ENCODE measurements at regions not wholly inside any gene's neighbourhood (a gene's known extent, or its start where the extent isn't known, plus 50 kb on each side); places are given as distances from the start of the nearest gene placed in this dataset.

- no peaks in the 10 kb centered on the region for H3K27me3 ChIP-seq
- TF ChIP-seq EP300 (IDR thresholded peaks at IDR 0.05), result no peak
- TF ChIP-seq POLR2AphosphoS5 (IDR thresholded peaks at IDR 0.05), result no peak
- TF ChIP-seq POLR2A (IDR thresholded peaks at IDR 0.05), result no peak
- no peak for TF ChIP-seq CTCF (IDR thresholded peaks at IDR 0.05)
- WGBS, 5 donors, result 85 to 93% (median 90%) methylated on average over 2 of the region's 2 CpGs
- no peak overlapping the region for H3K4me3 ChIP-seq
- H3K4me1 ChIP-seq, result no peaks in the 10 kb centered on the region
- H3K36me3 ChIP-seq, result no peaks in the 10 kb centered on the region
- no peaks in the 10 kb centered on the region for H3K9me3 ChIP-seq
- H3K27ac ChIP-seq, result no peak overlapping the region
- no peak for DNase-seq
- intact Hi-C loops (cut with DNase I; ENCODE audit: low total_unique reads), result no loop called here
These were observed 253.1 kb upstream of the LYZL1 start for GRCh38 chr10:29035721-29036120.

GRCh38 chr10:29037348-29038113, 251.3 kb upstream of the LYZL1 start:
- H3K36me3 ChIP-seq, result no peaks in the 10 kb centered on the region
- no peak overlapping the region for H3K4me3 ChIP-seq
- peaks cover 0 to 8% (median 6%) of the 10 kb centered on the region in 4 donors for H3K4me1 ChIP-seq
- no peaks in the 10 kb centered on the region for H3K27me3 ChIP-seq
- no peak for DNase-seq
- no peak overlapping the region for H3K27ac ChIP-seq
- TF ChIP-seq POLR2AphosphoS5 (IDR thresholded peaks at IDR 0.05) (no peak), POLR2A (IDR thresholded peaks at IDR 0.05) (no peak), EP300 (IDR thresholded peaks at IDR 0.05) (no peak), CTCF (IDR thresholded peaks at IDR 0.05) (no peak)
- no peaks in the 10 kb centered on the region for H3K9me3 ChIP-seq
- intact Hi-C loops (cut with DNase I; ENCODE audit: low total_unique reads), result no loop called here
- WGBS, 5 donors, result 87 to 92% (median 90%) methylated on average over 12 of the region's 12 CpGs

GRCh38 chr10:29039091-29039490, 249.8 kb upstream of the LYZL1 start:
- Histone ChIP-seq H3K9me3 (no peaks in the 10 kb centered on the region), H3K4me1 (peaks cover 0 to 8% (median 6%) of the 10 kb centered on the region in 4 donors), H3K27ac (no peak overlapping the region), H3K27me3 (no peaks in the 10 kb centered on the region), H3K4me3 (no peak overlapping the region), H3K36me3 (no peaks in the 10 kb centered on the region)
- 75 to 87% (median 79%) methylated on average over 5 of the region's 5 CpGs for WGBS, 5 donors
- intact Hi-C loops (cut with DNase I; ENCODE audit: low total_unique reads), result no loop called here
- peak in 1 of 2 donors; percentile 30 for DNase-seq
- TF ChIP-seq EP300 (IDR thresholded peaks at IDR 0.05), result no peak
- no peak for TF ChIP-seq POLR2A (IDR thresholded peaks at IDR 0.05)
- TF ChIP-seq POLR2AphosphoS5 (IDR thresholded peaks at IDR 0.05), result no peak
- no peak for TF ChIP-seq CTCF (IDR thresholded peaks at IDR 0.05)

- Histone ChIP-seq H3K9me3 (no peaks in the 10 kb centered on the region), H3K4me1 (peaks cover 0 to 8% (median 6%) of the 10 kb centered on the region in 4 donors), H3K27ac (no peak overlapping the region), H3K36me3 (no peaks in the 10 kb centered on the region), H3K27me3 (no peaks in the 10 kb centered on the region), H3K4me3 (no peak overlapping the region)
- WGBS, 5 donors, result 25 to 35% (median 33%) methylated on average over 2 of the region's 2 CpGs
- TF ChIP-seq EP300 (IDR thresholded peaks at IDR 0.05), result no peak
- no peak for TF ChIP-seq POLR2A (IDR thresholded peaks at IDR 0.05)
- TF ChIP-seq CTCF (IDR thresholded peaks at IDR 0.05), result no peak
- no peak for TF ChIP-seq POLR2AphosphoS5 (IDR thresholded peaks at IDR 0.05)
- peak in 1 of 2 donors; percentile 46 for DNase-seq
- intact Hi-C loops (cut with DNase I; ENCODE audit: low total_unique reads), result no loop called here
These were observed 249.1 kb upstream of the LYZL1 start for GRCh38 chr10:29039677-29040189.

Data from stomach (tissue), 8 donors.